HG03066 (cell line): ENCODE measurements at regions not wholly inside any gene's neighbourhood (a gene's known extent, or its start where the extent isn't known, plus 50 kb on each side); places are given as distances from the start of the nearest gene placed in this dataset.
"Not testable (repeated sequence)": the region's sequence is repeated elsewhere in the genome, so short reads cannot be mapped to it uniquely, and the experiment has no call there.

ENCODE experiments used
- ATAC-seq: cut with Tn5 transposase; IDR thresholded peaks from one replicate; pipeline ENCODE4 v1.9.1; 2021; ENCODE audit warnings: low read depth; ENCODE audit not compliant: unreplicated experiment

DNA sequence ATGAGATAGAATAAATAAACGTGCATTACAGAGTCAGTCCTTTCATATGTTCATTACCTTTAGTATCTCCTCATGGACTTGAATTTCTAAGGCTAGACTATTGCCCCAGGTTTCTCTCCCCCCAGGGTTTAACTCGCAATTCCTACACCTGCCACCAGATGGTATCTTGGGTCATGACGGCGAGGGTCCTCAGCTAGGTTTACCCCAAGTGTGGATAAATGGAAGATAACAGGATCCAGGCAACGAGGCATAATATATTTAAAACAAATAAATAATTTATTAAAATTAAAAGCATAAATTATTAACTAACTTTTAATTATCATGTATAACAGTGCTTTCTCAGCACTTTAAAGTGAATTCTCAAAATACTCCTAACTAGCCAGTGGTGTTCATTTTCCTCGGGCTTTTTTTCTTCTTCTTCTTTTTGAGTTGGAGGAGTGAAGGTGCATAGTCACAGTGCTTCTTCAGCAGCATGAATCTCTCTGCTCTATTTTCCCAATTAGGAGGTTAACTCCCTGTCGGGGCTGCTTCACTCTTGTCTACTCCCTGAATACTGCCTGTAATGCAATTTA lies 243.5 kb upstream of the CAND1 start:
- peak; percentile 74 for ATAC-seq

DNA sequence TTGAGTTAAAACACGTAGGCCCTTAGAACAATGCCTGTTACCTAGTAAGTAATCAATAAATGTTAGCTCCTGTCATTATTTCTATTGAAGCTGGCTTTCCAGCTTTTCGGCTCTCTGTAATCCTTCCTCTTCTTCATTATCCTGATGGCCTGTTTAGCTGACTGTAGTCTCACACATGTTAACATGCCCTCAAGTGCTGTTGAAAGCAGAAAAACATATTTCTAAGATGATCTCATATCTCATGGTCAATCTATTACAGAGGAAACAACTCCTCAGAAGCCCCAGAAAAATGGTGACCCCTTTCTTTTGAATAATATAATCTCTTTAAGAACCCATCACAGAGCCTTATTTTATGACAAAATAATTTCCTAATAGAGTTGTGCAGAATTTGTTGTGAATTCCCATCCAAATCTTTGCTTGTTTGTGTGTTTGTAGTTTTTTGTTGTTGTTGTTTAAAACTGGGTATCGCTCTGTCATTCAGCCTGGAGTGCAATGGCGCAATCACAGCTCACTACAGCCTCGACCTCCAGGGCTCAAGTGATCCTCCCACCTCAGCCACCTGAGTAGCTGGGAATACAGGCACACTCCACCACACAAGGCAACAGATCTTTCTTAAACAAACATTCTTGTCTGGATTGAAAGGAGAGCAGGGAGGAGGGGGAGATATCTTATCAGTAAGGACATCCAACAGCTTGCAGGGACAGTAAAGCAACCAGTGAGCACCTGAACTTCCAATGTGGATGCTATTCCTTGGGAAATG lies 242.5 kb upstream of the CAND1 start:
- ATAC-seq: no peak

DNA sequence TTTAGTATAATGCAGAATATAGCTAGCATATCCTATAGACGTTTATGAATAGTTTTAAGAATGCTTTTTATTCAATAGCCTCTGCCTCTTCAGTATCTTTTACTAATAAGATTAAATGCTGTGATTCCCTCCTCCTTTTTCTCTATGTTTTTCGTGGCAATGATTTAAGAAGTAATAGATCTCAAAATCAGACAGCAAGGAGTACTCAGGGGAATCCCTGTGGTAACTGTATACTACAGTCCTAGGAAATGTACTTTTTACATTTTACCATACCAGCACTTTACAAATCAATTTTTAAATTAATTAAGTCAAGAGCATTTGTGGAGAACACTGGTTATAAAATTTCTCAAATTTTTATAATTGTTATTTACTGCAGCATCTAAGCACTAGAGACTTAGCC lies 240.6 kb upstream of the CAND1 start:
- no peak for ATAC-seq

DNA sequence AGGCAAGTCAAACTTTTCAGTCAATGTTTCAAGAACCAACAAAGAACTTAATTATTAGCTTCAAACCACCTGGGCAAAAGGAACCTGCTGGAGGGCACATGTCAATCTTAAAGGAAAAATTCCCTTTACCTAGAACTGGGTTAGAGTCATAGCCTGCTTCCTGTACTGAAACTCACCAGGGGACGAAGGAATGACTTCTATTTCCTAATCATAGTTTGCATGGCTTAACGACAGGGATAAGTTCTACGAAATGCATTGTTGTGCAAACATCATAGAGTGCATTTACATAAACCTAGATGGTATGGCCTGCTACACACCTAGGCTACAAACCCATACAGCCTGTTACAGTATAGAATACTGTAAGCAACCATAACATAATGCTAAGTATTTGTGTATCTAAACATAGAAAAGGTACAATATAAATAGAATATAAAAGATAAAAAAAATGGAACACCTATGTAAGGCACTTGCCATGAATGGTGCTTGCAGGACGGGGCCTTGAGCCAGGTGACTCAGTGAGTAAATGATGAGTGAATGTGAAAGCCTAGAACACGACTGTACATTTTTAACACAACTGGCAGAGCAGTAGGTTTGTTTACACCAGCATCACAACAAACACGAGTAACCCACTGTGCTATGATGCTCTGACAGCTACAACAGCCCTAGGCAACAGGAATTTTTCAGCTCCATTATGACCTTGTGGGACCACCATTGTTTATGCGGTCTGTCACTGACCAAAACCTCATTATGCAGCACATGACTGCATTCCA lies 234.9 kb upstream of the CAND1 start:
- ATAC-seq: no peak

DNA sequence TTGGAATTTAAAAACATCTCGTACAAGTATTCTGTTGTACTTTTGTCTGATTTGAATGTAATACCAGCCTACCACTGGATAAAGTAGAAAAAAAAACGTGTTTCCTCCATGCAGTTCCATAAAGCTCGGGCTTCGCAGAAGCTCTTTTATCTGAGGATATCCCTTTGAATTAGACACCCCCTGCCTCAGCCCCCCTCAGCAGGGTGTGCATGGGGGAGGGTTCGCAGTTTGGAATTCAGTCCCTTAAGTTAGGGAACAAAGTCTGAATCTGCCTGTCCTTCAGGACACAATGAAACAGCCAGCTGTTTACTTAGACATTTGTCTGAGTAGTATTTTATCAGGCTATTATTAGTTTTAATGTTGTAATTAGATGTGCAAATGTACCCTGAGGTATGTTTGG lies 234.0 kb upstream of the CAND1 start:
- no peak for ATAC-seq

DNA sequence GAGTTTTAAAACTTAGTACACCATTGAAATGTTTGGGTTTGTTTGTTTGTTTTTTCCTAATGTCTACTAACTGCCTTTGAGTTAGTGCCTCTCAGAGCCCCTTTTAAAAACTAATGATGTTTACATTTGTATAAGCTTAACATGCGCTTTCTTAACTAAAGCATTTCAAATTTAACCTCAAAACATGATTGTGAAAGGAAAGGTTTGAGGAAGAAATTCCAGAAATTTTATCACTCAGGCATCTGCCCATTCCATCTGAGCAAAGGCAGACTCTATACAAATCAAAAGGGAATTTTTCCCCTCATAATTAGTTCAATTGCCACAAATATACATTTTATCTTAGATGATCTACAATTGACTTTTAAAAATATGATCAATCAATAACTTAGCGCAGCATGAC lies 230.7 kb upstream of the CAND1 start:
- no peak for ATAC-seq

DNA sequence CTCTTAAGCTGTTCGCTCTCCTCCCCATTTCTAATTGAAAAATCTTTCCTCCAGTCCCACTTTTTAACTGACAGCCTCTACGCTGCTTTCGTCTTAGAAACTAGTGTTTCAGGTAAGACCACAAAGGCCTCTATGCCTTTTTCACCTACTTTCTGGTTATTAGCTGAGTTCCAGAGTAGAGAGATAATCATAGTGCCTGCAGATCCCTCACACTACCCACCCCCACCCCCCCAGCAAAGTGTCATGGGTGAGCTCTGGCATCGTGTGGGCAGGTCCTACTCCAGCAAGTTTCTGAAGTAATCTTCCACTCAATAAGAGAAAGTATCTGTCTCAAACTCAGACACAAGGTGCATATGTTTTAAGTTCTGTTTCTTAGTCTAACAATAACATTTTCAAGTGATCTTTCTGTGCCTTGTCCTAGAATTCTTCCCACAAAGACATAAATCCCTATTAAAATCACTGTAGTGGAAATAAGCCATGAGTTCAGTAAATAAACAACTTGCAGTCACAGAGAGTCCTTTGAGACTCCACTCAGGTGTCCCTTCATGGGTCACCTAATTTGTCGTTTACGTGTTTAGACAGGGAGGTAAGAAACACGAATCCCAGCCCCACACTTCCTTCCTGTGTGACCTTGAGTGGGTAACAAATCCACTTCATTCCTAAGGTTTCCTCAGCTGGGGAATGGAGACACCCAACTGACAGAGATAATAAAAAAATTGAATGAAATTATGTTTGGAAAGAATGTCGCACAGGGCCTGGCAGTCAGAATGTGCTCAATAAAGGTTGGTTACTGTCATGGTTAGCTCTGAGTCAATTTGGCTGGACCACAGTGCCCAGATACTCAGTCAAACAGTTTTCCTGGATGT lies 228.9 kb upstream of the CAND1 start:
- no peak for ATAC-seq

DNA sequence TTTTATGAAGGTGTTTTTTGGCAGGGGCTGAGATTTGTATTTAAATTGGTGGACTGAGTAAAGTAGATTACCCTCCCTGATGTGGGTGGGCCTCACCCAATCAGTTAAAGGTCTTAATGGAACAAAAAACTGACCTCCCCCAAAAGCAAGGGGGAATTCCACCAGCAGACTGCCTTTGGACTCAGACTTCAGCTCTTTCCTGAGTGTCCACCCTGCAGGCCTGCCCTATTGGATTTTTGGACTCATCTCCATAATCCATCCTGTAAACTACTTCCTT lies 228.4 kb upstream of the CAND1 start:
- no peak for ATAC-seq

DNA sequence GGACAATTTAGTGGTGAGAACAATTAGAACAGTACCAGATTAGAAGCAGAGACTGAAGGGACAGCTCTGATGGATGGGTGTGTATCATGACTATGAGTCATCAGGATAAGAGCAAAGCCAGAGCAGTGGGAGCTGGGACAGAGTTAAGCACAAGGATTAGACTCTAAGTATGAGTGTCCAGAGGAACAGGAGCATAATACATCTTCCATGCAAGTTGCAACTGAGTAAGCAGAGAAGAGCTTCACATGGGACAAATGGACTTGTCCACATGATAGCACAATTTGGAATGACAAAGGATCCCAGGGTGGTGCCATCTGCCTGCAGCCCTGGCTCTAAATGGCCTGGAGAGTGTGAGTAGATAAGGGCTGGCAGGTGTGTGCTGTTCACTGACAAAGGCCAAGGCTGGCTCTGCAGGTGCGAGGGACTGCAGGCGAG lies 226.4 kb upstream of the CAND1 start:
- no peak for ATAC-seq

DNA sequence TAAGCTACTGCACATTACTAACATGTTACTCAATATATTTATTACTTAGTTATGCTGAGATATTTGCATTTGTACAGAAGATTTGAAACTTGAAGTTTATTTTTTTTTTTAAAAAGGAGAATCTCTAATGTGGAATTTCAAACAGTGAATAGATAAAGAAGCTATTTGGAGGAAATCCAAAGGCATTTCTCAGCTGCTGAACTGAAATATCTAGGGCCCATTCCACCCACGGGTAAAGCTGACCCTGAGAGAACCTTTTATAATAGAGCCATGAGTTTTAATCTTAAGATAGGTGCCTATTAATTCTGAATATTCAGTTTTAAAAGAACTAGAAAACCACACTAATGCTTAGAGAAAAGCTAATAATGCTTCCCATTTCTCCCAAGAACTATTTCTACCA lies 225.4 kb upstream of the CAND1 start:
- ATAC-seq: no peak

DNA sequence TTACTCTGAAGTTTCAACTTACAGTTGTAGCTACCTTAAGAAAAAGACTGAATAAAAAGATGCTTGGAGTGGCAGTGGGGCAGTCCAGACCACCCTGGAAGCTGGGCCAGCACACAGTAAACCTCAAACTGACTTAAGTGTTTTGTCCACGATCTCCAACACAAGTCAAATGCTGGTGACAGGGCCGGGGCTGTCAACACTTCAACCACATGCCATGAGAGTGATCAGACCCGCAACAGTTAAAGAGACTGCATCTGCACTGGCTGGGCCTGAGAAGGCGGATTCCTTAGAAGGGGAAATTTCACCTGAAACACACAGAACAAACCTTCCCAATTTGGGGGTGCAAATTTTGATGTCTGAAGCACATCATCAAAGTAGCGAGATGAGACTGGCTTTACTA lies 223.5 kb upstream of the CAND1 start:
- no peak for ATAC-seq

DNA sequence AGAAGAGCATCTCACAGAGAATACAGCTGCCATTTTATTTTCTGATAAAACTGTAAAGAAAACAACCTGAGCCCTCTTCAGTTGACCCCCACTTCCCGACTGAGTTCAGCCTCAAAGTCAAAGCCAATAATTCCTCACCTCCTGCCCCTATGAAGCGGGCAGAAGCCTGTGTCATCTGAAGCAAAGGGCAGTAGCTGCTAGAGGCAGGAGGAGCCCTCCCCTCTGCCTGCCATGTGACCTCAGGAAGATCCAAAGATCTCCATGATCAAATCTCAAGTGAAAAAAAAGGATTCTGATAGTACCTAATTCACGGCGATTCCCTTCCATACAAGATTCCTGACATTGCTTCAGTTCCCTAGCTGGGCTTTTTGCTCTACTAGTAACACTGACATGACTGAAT lies 223.1 kb upstream of the CAND1 start:
- ATAC-seq: no peak

DNA sequence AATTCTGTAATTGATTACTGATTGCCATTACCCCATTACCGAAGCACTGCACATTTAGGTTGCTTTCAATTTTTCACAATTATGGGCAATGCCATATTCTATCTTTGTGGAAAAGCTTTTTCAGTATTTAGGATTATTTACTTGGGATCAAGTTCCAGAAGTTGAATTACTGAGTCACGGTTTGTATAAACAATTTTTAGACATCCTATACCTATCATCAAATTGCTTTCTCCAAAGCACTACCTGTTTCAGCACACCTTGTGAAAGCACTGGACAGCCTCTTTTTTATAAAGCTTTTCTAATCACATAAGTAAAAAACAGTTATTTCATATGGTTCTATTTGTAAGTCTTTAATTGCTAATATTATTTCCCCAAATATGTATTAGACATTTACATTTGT lies 221.5 kb upstream of the CAND1 start:
- no peak for ATAC-seq

DNA sequence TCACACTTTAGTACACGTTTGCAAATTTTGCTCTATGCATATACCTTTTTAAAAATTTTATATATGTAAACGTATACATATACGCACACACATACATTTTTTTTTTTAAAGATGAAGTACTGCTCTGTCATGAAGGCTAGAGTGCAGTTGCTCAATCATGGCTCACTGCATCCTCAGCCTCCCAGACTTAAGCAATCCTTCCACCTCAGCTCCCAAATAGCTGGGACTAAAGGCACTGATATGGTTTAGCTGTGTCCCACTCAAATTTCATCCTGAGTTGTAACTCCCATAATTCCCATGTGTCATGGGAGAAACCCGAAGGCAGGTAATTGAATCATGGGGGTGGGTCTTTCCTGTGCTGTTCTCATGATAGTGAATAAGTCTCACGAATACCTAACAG lies 220.8 kb upstream of the CAND1 start:
- no peak for ATAC-seq

DNA sequence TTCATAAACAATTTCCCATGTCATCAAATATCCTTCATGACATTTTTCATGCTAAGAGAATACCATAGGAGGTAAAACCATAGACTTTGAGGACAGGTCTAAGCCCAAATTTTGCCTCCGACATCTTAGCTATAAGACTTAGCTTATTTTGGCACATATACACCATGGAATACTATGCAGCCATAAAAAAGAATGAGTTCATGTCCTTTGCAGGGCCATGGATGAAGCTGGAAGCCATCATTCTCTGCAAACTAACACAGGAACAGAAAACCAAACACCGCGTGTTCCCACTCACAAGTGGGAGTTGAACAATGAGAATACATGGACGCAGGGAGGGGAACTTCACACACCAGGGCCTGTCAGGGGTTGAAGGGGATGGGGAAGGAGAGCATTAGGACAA lies 220.0 kb upstream of the CAND1 start:
- ATAC-seq: not testable (repeated sequence)

DNA sequence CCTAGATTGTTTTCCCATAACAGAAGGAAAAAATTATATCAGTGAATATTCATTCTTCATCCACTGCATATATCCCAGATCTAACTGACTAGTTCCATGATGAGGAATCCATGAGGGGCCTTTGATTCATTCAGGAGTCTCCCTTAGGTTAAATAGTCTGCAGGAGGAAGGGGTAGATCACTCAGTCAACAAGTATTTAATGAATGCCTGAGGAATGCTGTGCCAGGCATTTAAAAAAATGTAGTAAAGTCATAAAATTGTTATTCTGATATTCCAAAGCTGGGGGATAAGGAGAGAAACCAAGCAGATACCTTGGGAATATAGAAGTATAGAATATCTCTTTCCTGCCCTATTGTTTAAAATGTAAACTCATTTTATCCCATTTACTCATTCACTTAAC lies 216.2 kb upstream of the CAND1 start:
- no peak for ATAC-seq

DNA sequence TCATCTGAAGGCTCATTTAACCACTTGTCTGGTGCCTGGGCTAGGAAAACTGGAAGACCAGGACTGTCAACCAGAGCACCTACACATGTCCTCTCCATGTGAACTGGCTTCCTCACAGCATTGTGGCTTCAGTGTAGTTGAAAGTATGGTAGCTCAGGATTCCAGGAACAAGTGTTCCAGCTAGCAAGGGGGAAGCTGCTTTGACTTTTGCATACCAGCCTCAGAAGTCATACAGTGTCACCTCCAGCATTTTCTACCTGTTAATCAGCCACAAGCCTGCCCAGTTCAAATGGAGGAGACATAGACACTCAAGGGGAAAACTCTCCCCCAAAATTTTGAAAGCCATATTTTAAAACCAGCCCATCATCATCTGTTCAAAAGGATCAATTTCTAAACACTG lies 212.8 kb upstream of the CAND1 start:
- ATAC-seq: no peak

DNA sequence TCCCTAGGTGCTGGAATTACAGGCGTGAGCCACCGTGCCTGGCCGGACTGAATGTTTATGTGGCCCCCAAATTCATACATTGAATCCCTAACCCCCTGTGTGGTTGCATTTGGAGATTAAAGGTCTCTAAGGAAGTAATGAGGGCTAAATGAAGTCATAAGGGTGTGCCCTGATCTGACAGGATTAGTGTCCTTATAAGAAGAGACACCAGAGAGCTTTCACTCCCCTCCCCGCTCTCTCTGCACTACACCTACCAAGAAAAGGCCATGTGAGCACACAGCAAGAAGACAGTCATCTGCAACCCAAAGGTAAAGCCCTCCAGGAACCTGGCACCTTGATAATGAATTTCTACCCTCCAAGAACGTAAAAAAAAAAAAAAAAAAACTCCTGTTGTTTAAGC lies 212.1 kb upstream of the CAND1 start:
- ATAC-seq: no peak

DNA sequence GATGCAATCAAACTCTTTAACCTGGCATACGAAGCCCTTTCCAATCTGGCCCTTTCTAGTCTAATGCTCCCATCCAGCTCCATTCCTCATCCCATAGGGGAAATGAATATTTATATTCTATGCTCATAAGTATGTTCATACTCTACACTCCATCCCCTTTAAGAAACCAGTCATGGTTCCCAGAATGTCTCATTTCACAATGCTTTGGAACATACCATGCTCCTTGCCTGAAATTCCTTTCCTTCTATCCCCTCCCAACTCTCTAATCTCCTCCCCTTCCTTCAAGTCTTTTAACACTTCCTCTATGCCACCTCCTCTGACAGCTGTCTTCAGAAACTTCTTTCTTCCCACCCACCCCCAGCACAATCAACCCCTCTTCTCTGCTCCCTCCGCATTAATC lies 207.0 kb upstream of the CAND1 start:
- no peak for ATAC-seq

DNA sequence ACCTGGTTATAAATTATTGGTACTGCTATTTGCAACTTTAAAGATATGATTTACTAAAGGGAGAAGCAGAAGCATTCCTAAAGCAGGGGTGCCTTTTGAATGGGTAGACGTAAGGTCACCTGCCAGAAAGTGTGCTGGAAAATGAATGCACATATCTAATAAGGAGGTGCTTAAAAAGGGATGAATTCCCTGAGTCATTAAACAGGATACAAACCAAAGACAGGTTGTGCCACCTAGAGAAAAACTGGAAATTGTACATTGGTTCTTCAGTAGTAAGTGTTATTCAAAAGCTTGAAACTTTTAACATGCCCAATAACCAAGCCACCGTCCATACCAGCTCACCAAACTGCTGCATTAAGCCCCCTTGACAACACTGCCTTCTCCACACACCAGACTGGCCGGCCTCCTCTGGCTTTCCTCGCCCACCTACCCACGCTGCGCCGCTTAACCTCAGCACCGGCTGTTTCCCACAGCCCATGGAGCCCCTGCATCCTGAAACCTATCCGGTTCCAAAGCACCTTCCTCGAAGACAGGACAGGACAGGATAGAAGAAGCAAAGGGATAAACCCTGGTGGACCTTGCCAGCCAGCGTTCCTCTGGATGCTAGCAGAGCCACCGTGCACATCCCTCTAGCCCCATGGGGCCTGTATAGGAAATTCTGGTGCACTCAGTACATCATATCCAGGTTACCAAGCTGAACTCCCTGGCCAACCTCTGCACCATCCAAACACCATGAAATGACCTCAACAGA lies 201.5 kb upstream of the CAND1 start:
- no peak for ATAC-seq
